Stomach (tissue), 4 donors: ENCODE measurements at regions not wholly inside any gene's neighbourhood (a gene's known extent, or its start where the extent isn't known, plus 50 kb on each side); places are given as distances from the start of the nearest gene placed in this dataset.

Source experiments
- CTCF ChIP-seq, 7 experiments: fragments of 450-650 bp in 4 of 7; fragments of 200-600 bp in 3 of 7; sonication (generic) in 3 of 7; IDR thresholded peaks; one replicate each; pipeline ENCODE4 v1.5.1; 2016 to 2019; ENCODE audit warnings: antibody characterized with exemption in 7 of 7, control low read depth in 2 of 7, mild to moderate bottlenecking in 1 of 7
- POLR2A ChIP-seq, 4 donors: fragments of 450-650 bp; IDR thresholded peaks; one replicate each; pipeline ENCODE4 v1.6.1; 2016; ENCODE audit warnings: antibody characterized with exemption in 4 of 4, control low read depth in 2 of 4, mild to moderate bottlenecking in 1 of 4, moderate library complexity in 1 of 4

DNA sequence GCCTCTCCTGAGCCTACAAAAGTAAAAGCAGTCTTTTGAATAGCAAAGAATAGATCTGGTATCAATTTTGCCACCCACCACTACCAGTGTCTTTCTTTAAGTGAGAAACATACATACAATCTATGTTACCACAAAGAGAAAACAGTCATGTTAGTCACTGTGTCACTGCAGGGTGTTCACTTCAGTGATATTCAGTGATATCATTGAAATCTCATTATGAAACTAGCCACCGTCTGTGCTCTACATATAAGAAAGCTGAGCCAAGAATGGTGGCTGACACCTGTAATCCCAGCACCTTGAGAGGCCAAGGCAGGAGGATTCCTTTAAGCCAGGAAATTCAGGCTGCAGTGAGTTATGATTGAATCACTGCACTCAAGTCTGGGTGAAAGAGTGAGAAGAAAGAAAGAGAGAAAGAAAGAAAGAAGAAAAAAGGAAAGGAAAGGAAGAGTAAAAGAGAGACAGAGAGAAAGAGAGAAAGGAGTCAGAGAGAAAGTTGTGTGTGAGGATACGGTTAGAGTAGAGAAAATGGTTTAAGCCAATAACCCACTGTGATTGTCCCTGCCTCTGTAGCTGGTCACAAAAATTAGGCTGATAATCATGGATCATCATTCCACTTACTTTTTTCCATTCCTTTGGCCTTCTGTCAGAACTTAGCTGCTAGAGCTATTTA is 847.1 kb downstream of the FAM181B start:
- no peak for TF ChIP-seq POLR2A (IDR thresholded peaks at IDR 0.05)
- TF ChIP-seq CTCF (IDR thresholded peaks at IDR 0.05), result no peak
